Endothelial cell of umbilical vein (primary cell): ENCODE measurements at regions not wholly inside any gene's neighbourhood (a gene's known extent, or its start where the extent isn't known, plus 50 kb on each side); places are given as distances from the start of the nearest gene placed in this dataset.

ENCODE experiments used
- BruUV-seq: library from RNA; stranded (reverse); fragments of 400-500 nt; replicated peaks from 2 replicates; lab custom pipeline; 2021; lab: Mats Ljungman, UMichigan
- CTCF ChIA-PET: fragments of 300-600, 350-600 bp; sonication (Branson Sonifier 250); formaldehyde crosslinking; loops from one replicate; lab custom pipeline; 2021; ENCODE audit warnings: antibody characterized with exemption, inconsistent platforms; lab: Charles Lee
- POLR2A ChIA-PET: fragments of 300-600, 350-600 bp; sonication (Branson Sonifier 250); formaldehyde crosslinking; loops from one replicate; lab custom pipeline; 2021; ENCODE audit warnings: antibody characterized with exemption, inconsistent platforms; lab: Charles Lee
- DNase-seq: peaks from one replicate; pipeline ENCODE4 v3.0.0-alpha.2; 2011; ENCODE audit warnings: low read depth, low spot score
- FAIRE-seq: peaks from 2 replicates; lab custom pipeline; 2011; peaks lifted over from hg19 to GRCh38; lab: Jason Lieb, UNC
- H2AFZ ChIP-seq: 2 replicates; pipeline ENCODE4 v1.6.0; 2012; ENCODE audit warnings: low read depth, low read length, control low read depth, inconsistent platforms
- H3K27ac ChIP-seq: 2 replicates; pipeline ENCODE4 v1.5.1; 2011; ENCODE audit warnings: low read depth, mild to moderate bottlenecking, control low read depth, low read length, moderate library complexity; ENCODE audit not compliant: insufficient read depth
- H3K27me3 ChIP-seq, 2 experiments: 2 replicates each; pipeline versions ENCODE4 v1.6.0 to v1.6.1; 2011; ENCODE audit warnings: low read length in 2 of 2, mixed read lengths in 1 of 2; ENCODE audit not compliant: control insufficient read depth in 2 of 2, insufficient read depth in 2 of 2
- H3K36me3 ChIP-seq, 2 experiments: 2 replicates in 1 of 2; 3 replicates in 1 of 2; pipeline ENCODE4 v1.5.1; 2011; ENCODE audit warnings: low read length in 2 of 2, mild to moderate bottlenecking in 1 of 2, moderate library complexity in 1 of 2; ENCODE audit not compliant: control insufficient read depth in 2 of 2, insufficient read depth in 2 of 2; ENCODE audit errors: extremely low read depth in 1 of 2
- H3K4me1 ChIP-seq: 3 replicates; pipeline ENCODE4 v1.5.1; 2011; ENCODE audit warnings: mild to moderate bottlenecking, low read length; ENCODE audit not compliant: control insufficient read depth, insufficient read depth; ENCODE audit errors: extremely low read depth
- H3K4me2 ChIP-seq: 2 replicates; pipeline ENCODE4 v1.6.1; 2011; ENCODE audit warnings: low read length, control low read depth, mixed read lengths; ENCODE audit not compliant: insufficient read depth
- H3K4me3 ChIP-seq, 3 experiments: fragments of 200-600 bp in 1 of 3; sonication (generic), shearing (Covaris generic) in 1 of 3; replicated peaks in 1 of 3; 2 replicates each; pipeline ENCODE4 v1.5.1; 2011 to 2016; ENCODE audit warnings: control low read depth in 3 of 3, low read length in 3 of 3, mild to moderate bottlenecking in 2 of 3, inconsistent platforms in 1 of 3, low read depth in 1 of 3, moderate library complexity in 1 of 3; ENCODE audit not compliant: insufficient read depth in 1 of 3
- H3K79me2 ChIP-seq: 2 replicates; pipeline ENCODE4 v1.6.0; 2012; ENCODE audit warnings: low read length, inconsistent platforms; ENCODE audit not compliant: control insufficient read depth, insufficient read depth
- H3K9ac ChIP-seq: replicated peaks from 2 replicates; pipeline ENCODE3; 2011; ENCODE audit warnings: low read length, control low read depth; ENCODE audit not compliant: insufficient read depth; ENCODE audit errors: extremely low read depth
- H3K9me1 ChIP-seq: replicated peaks from 3 replicates; pipeline ENCODE4 v1.6.0; 2011; ENCODE audit warnings: mild to moderate bottlenecking, low read length; ENCODE audit not compliant: control insufficient read depth, insufficient read depth; ENCODE audit errors: extremely low read depth
- H3K9me3 ChIP-seq: replicated peaks from 2 replicates; pipeline ENCODE4 v1.5.1; 2012; ENCODE audit warnings: low read length, inconsistent platforms; ENCODE audit not compliant: control insufficient read depth, insufficient read depth
- H4K20me1 ChIP-seq: replicated peaks from 2 replicates; pipeline ENCODE3; 2011; ENCODE audit warnings: mild to moderate bottlenecking, low read length; ENCODE audit not compliant: control insufficient read depth, insufficient read depth; ENCODE audit errors: extremely low read depth
- EZH2 ChIP-seq: IDR thresholded peaks from 2 replicates; pipeline ENCODE4 v1.6.1; 2012; ENCODE audit warnings: borderline replicate concordance, low read depth, mild to moderate bottlenecking, moderate library complexity, low read length, inconsistent platforms; ENCODE audit not compliant: severe bottlenecking
- FOS ChIP-seq: IDR thresholded peaks from 2 replicates; pipeline ENCODE4 v1.6.1; 2011; ENCODE audit warnings: mild to moderate bottlenecking, low read length, moderate library complexity, borderline replicate concordance; ENCODE audit not compliant: insufficient read depth
- GATA2 ChIP-seq: IDR thresholded peaks from 2 replicates; pipeline ENCODE4 v1.7.0; 2011; ENCODE audit warnings: low read depth, mild to moderate bottlenecking, moderate library complexity, mixed read lengths, low read length; ENCODE audit not compliant: insufficient read length, insufficient read depth
- JUN ChIP-seq: IDR thresholded peaks from 2 replicates; pipeline ENCODE4 v1.6.1; 2011; ENCODE audit warnings: borderline replicate concordance, low read depth; ENCODE audit not compliant: insufficient read length, insufficient read depth
- MYC ChIP-seq: IDR thresholded peaks from one replicate; pipeline ENCODE4 v1.6.1; 2011; ENCODE audit warnings: mild to moderate bottlenecking, low read depth, low read length
- POLR2A ChIP-seq: IDR thresholded peaks from 2 replicates; pipeline ENCODE4 v1.6.1; 2012; ENCODE audit warnings: low read depth, mild to moderate bottlenecking, control low read depth, low read length
- POLR2AphosphoS5 ChIP-seq: IDR thresholded peaks from 2 replicates; pipeline ENCODE4 v1.6.1; 2012; ENCODE audit warnings: low read depth, mild to moderate bottlenecking, control low read depth, low read length, moderate library complexity; ENCODE audit not compliant: insufficient read depth
- dilution Hi-C: fragments of 300-500 bp; cut with MboI; formaldehyde crosslinking; loops from one replicate; pipeline ENCODE4 v1.15.0; 2019; ENCODE audit warnings: low sequenced_read_pairs; ENCODE audit not compliant: extremely low pct_ligation_motif_present
- intact Hi-C: fragments of 100-400 bp; cut with micrococcal nuclease; formaldehyde crosslinking; loops from one replicate; pipeline ENCODE4 v1.10.0; 2022
- TF ChIP-seq, protein P1 (sequence below): IDR thresholded peaks from 2 replicates; pipeline ENCODE4 v1.6.1; 2011; ENCODE audit not compliant: insufficient read depth, insufficient read length
- TF ChIP-seq, protein P2 (sequence below), 2 donors: IDR thresholded peaks; 1 replicate in 1 of 2; 2 replicates in 1 of 2; pipeline ENCODE4 v1.5.1; 2011; ENCODE audit warnings: low read length in 2 of 2, mild to moderate bottlenecking in 2 of 2, moderate library complexity in 2 of 2, control low read depth in 1 of 2, inconsistent platforms in 1 of 2, low read depth in 1 of 2; ENCODE audit not compliant: insufficient read depth in 1 of 2; ENCODE audit errors: extremely low read depth in 1 of 2

DNA sequence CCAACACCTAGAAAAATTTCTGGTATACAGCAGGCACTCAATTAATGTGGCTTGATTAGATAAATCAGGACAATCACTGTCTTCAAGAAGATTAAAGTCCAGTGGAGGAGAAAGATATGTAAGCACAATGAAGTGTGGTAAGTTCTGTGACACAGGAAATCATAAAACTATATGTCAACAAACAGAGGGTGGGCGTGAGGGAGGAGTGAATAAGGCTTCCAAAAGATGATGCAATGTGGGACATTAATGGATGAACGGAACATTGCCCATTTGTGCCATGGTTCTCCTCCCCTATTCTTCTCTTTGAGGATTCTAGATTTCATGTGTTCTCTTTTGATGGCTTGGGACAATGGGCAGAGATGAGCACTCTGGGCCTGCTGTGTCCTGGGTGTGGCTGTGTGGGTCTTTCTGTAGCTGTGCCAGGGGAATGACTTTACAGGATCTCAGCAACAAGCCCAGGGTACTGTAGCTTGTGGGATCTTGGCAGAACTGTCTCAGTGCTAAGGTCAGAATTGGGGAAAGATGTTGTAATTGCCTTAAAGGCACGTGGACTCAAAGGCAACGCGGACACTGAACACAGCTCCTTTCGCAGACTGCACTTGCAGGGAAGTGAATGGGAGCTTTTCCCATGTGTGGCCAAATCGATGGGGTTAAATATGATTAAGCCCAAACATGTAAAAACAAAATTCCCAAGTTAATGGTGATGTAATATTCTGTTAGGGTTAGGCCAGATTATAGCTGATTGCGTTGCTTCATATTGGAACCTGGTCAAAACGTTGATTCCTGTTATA is 366.9 kb downstream of the TGFB2 start:
- DNase-seq (peak; percentile 26), FAIRE-seq (peak; percentile 15)
- no TSS peak for BruUV-seq
- TF ChIP-seq, protein P1, sequence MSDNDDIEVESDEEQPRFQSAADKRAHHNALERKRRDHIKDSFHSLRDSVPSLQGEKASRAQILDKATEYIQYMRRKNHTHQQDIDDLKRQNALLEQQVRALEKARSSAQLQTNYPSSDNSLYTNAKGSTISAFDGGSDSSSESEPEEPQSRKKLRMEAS: no peak
- TF ChIP-seq MYC: no peak
- no peak for TF ChIP-seq EZH2
- no peak for TF ChIP-seq FOS
- TF ChIP-seq POLR2A: no peak
- TF ChIP-seq, protein P2, sequence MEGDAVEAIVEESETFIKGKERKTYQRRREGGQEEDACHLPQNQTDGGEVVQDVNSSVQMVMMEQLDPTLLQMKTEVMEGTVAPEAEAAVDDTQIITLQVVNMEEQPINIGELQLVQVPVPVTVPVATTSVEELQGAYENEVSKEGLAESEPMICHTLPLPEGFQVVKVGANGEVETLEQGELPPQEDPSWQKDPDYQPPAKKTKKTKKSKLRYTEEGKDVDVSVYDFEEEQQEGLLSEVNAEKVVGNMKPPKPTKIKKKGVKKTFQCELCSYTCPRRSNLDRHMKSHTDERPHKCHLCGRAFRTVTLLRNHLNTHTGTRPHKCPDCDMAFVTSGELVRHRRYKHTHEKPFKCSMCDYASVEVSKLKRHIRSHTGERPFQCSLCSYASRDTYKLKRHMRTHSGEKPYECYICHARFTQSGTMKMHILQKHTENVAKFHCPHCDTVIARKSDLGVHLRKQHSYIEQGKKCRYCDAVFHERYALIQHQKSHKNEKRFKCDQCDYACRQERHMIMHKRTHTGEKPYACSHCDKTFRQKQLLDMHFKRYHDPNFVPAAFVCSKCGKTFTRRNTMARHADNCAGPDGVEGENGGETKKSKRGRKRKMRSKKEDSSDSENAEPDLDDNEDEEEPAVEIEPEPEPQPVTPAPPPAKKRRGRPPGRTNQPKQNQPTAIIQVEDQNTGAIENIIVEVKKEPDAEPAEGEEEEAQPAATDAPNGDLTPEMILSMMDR (IDR thresholded peaks at IDR 0.05; ENCODE audit: extremely low read depth in 1 of 2, insufficient read depth in 1 of 2, low read depth in 1 of 2, low read length in 2 of 2): no peak
- TF ChIP-seq GATA2: no peak
- no peak for TF ChIP-seq JUN
- no peak for TF ChIP-seq POLR2AphosphoS5
- no peaks in the 10 kb centered on the region for H3K9me1 ChIP-seq
- H3K4me1 ChIP-seq: peaks cover 3% of the 10 kb centered on the region
- H4K20me1 ChIP-seq: no peaks in the 10 kb centered on the region
- dilution Hi-C loops: no loop called here
- no peak overlapping the region for H3K4me3 ChIP-seq
- ChIA-PET POLR2A (no interaction called here), CTCF (interaction anchor here (1.5 kb wide), 1 partner anchor 27 kb away, joined by 3 read pairs; no protein-coding TSS in a partner anchor)
- no peaks in the 10 kb centered on the region for H3K9me3 ChIP-seq
- H2AFZ ChIP-seq: peak overlapping the region; percentile 17
- intact Hi-C loops: no loop called here
- H3K36me3 ChIP-seq: no peaks in the 10 kb centered on the region
- H3K9ac ChIP-seq: no peak overlapping the region
- H3K79me2 ChIP-seq: no peaks in the 10 kb centered on the region
- no peak overlapping the region for H3K4me2 ChIP-seq
- H3K27ac ChIP-seq: no peak overlapping the region
- H3K27me3 ChIP-seq: no peaks in the 10 kb centered on the region
